Natural killer cell (primary cell): ENCODE measurements at regions not wholly inside any gene's neighbourhood (a gene's known extent, or its start where the extent isn't known, plus 50 kb on each side); places are given as distances from the start of the nearest gene placed in this dataset.

ENCODE experiments used
- ATAC-seq, 3 donors: fragments of 150-1000 bp in 2 of 3; fragments of 200-7000 bp in 1 of 3; cut with Tn5 transposase; 1 replicate in 1 of 3; 2 replicates in 2 of 3; pipeline ENCODE4 v1.10.0; 2021; ENCODE audit warnings: mild to moderate bottlenecking in 2 of 3, moderate library complexity in 2 of 3
- DNase-seq, 2 donors: peaks; one replicate each; pipeline versions ENCODE4 v3.0.0 to v3.0.0-alpha.2; 2013 to 2021; ENCODE audit warnings: mixed read lengths in 1 of 2
- H3K27ac ChIP-seq: one replicate; pipeline ENCODE4 v1.5.1; 2013; ENCODE audit warnings: mild to moderate bottlenecking, low read length
- H3K27me3 ChIP-seq: one replicate; pipeline ENCODE4 v1.6.1; 2013; ENCODE audit warnings: low read length; ENCODE audit not compliant: control insufficient read depth, insufficient read depth
- H3K36me3 ChIP-seq: one replicate; pipeline ENCODE4 v1.6.1; 2013; ENCODE audit warnings: low read length; ENCODE audit not compliant: control insufficient read depth, insufficient read depth
- H3K4me1 ChIP-seq: one replicate; pipeline ENCODE4 v1.6.1; 2013; ENCODE audit warnings: low read length; ENCODE audit not compliant: control insufficient read depth, insufficient read depth
- H3K4me3 ChIP-seq: one replicate; pipeline ENCODE4 v1.5.1; 2013; ENCODE audit warnings: low read length
- H3K9me3 ChIP-seq: one replicate; pipeline ENCODE4 v1.6.1; 2013; ENCODE audit warnings: low read length; ENCODE audit not compliant: control insufficient read depth, insufficient read depth
- H3K27ac Mint-ChIP-seq, 2 donors: one replicate each; pipeline ENCODE4 v1.8.0; 2022; ENCODE audit warnings: mild to moderate bottlenecking in 2 of 2, mixed read lengths in 2 of 2, moderate library complexity in 1 of 2
- H3K27me3 Mint-ChIP-seq, 2 donors: one replicate each; pipeline ENCODE4 v1.8.0; 2022; ENCODE audit warnings: low read depth in 2 of 2, mixed read lengths in 2 of 2
- H3K36me3 Mint-ChIP-seq: one replicate; pipeline ENCODE4 v1.8.0; 2022; ENCODE audit warnings: mixed read lengths
- H3K4me1 Mint-ChIP-seq, 2 donors: one replicate each; pipeline ENCODE4 v1.8.0; 2022; ENCODE audit warnings: mixed read lengths in 2 of 2
- H3K4me3 Mint-ChIP-seq: one replicate; pipeline ENCODE4 v1.8.0; 2022; ENCODE audit warnings: mild to moderate bottlenecking, moderate library complexity, mixed read lengths
- H3K9me3 Mint-ChIP-seq, 2 donors: one replicate each; pipeline ENCODE4 v1.8.0; 2022; ENCODE audit warnings: mixed read lengths in 2 of 2
- CTCF ChIP-seq: fragments of 200-600 bp; IDR thresholded peaks from one replicate; pipeline ENCODE4 v1.8.0; 2022; ENCODE audit warnings: antibody characterized with exemption
- WGBS: methylation state at CpG from one replicate; pipeline ENCODE4 v1.1.7; 2013; ENCODE audit warnings: missing lambda C conversion rate; ENCODE audit not compliant: insufficient coverage; 5-methylcytosine and 5-hydroxymethylcytosine counted together
- intact Hi-C: fragments of 100-400 bp; cut with micrococcal nuclease; formaldehyde crosslinking; loops from one replicate; pipeline ENCODE4 v1.14.2; 2022

- DNase-seq: no peak
- Mint-ChIP-seq H3K36me3 (no peaks in the 10 kb centered on the region), H3K27me3 (peaks cover 0 to 9% of the 10 kb centered on the region in 2 donors), H3K27ac (no peak overlapping the region), H3K9me3 (peaks cover 0 to 2% of the 10 kb centered on the region in 2 donors), H3K4me1 (no peaks in the 10 kb centered on the region), H3K4me3 (no peak overlapping the region)
- Histone ChIP-seq H3K4me1 (no peaks in the 10 kb centered on the region), H3K9me3 (no peaks in the 10 kb centered on the region), H3K27me3 (no peaks in the 10 kb centered on the region), H3K27ac (no peak overlapping the region), H3K4me3 (no peak overlapping the region), H3K36me3 (no peaks in the 10 kb centered on the region)
- TF ChIP-seq CTCF: no peak
- ATAC-seq: no peak
- 83% methylated on average over 2 of the region's 5 CpGs for WGBS
- intact Hi-C loops: no loop called here
Observed at GRCh38 chr10:80909254-80909653, 371.6 kb downstream of the SH2D4B start.

GRCh38 chr10:80917636-80918035, 379.9 kb downstream of the SH2D4B start:
- DNase-seq: no peak
- Mint-ChIP-seq H3K4me1 (no peaks in the 10 kb centered on the region), H3K27me3 (peaks cover 0 to 4% of the 10 kb centered on the region in 2 donors), H3K27ac (no peak overlapping the region), H3K4me3 (no peak overlapping the region), H3K36me3 (no peaks in the 10 kb centered on the region), H3K9me3 (no peaks in the 10 kb centered on the region)
- no peak overlapping the region for H3K4me3 ChIP-seq
- no peaks in the 10 kb centered on the region for H3K4me1 ChIP-seq
- TF ChIP-seq CTCF: no peak
- intact Hi-C loops: no loop called here
- no peaks in the 10 kb centered on the region for H3K27me3 ChIP-seq
- no peaks in the 10 kb centered on the region for H3K9me3 ChIP-seq
- WGBS: 92% methylated on average over 4 of the region's 5 CpGs
- no peaks in the 10 kb centered on the region for H3K36me3 ChIP-seq
- no peak for ATAC-seq
- no peak overlapping the region for H3K27ac ChIP-seq

GRCh38 chr10:80921032-80921431, 383.3 kb downstream of the SH2D4B start:
- Mint-ChIP-seq H3K36me3 (no peaks in the 10 kb centered on the region), H3K4me3 (no peak overlapping the region), H3K27me3 (peaks cover 0 to 4% of the 10 kb centered on the region in 2 donors), H3K27ac (no peak overlapping the region), H3K4me1 (no peaks in the 10 kb centered on the region), H3K9me3 (no peaks in the 10 kb centered on the region)
- no peaks in the 10 kb centered on the region for H3K36me3 ChIP-seq
- intact Hi-C loops: no loop called here
- no CpG with 5 or more reads among the region's 2 CpGs for WGBS
- no peak overlapping the region for H3K4me3 ChIP-seq
- H3K27me3 ChIP-seq: no peaks in the 10 kb centered on the region
- no peak overlapping the region for H3K27ac ChIP-seq
- DNase-seq (no peak), ATAC-seq (no peak)
- no peaks in the 10 kb centered on the region for H3K9me3 ChIP-seq
- no peak for TF ChIP-seq CTCF
- no peaks in the 10 kb centered on the region for H3K4me1 ChIP-seq
